HepG2 (cell line): ENCODE measurements at regions not wholly inside any gene's neighbourhood (a gene's known extent, or its start where the extent isn't known, plus 50 kb on each side); places are given as distances from the start of the nearest gene placed in this dataset.

ENCODE experiments used
- ATAC-seq: fragments of 200-7000 bp; cut with Tn5 transposase; 3 replicates; pipeline ENCODE4 v1.9.1; 2020; ENCODE audit warnings: mild to moderate bottlenecking, moderate library complexity
- BruUV-seq: library from RNA; stranded (reverse); fragments of 400-500 nt; replicated peaks from 2 replicates; lab custom pipeline; 2021; lab: Mats Ljungman, UMichigan
- CTCF ChIA-PET: fragments of 300-600 bp; formaldehyde crosslinking; extraction: SDS; loops from one replicate; lab custom pipeline; 2021; ENCODE audit warnings: low total read pairs, inconsistent platforms, low intra/inter-chr PET ratio; lab: Yijun Ruan, JAX
- POLR2A ChIA-PET: fragments of 350-600 bp; sonication (Branson Sonifier 250); formaldehyde crosslinking; loops from one replicate; lab custom pipeline; 2020; ENCODE audit warnings: antibody characterized with exemption, inconsistent platforms; lab: Yijun Ruan, JAX
- DNase-seq: peaks from one replicate; pipeline ENCODE4 v3.0.0-alpha.2; 2015; ENCODE audit warnings: low spot score
- FAIRE-seq: peaks from 3 replicates; lab custom pipeline; 2011; peaks lifted over from hg19 to GRCh38; lab: Jason Lieb, UNC
- H2AFZ ChIP-seq: one replicate; pipeline ENCODE4 v1.6.1; 2011; ENCODE audit warnings: low read length, inconsistent platforms
- H3K27ac ChIP-seq: fragments of 300-600 bp; 3 replicates; pipeline ENCODE4 v1.8.0; 2011; ENCODE audit warnings: mixed run types, mild to moderate bottlenecking, mixed read lengths, low read length, inconsistent platforms; ENCODE audit not compliant: insufficient read depth; ENCODE audit errors: extremely low read length
- H3K27me3 ChIP-seq, 2 experiments: fragments of 200-600 bp in 1 of 2; 2 replicates in 1 of 2; 3 replicates in 1 of 2; pipeline versions ENCODE4 v1.6.0 to v1.8.0; 2011; ENCODE audit warnings: low read length in 2 of 2, mild to moderate bottlenecking in 2 of 2, moderate library complexity in 2 of 2, inconsistent platforms in 1 of 2; ENCODE audit not compliant: insufficient read depth in 2 of 2, control insufficient read depth in 1 of 2
- H3K36me3 ChIP-seq, 2 experiments: fragments of 200-600 bp in 1 of 2; replicated peaks in 1 of 2; 2 replicates in 1 of 2; 3 replicates in 1 of 2; pipeline versions ENCODE4 v1.5.1 to v1.8.0; 2011; ENCODE audit warnings: low read length in 2 of 2, inconsistent platforms in 1 of 2; ENCODE audit not compliant: insufficient read depth in 2 of 2, control insufficient read depth in 1 of 2
- H3K4me1 ChIP-seq: 2 replicates; pipeline ENCODE4 v1.5.1; 2012; ENCODE audit warnings: low read length, inconsistent platforms; ENCODE audit not compliant: insufficient read depth
- H3K4me2 ChIP-seq: 2 replicates; pipeline ENCODE4 v1.6.0; 2011; ENCODE audit warnings: low read depth, low read length, inconsistent platforms
- H3K4me3 ChIP-seq, 3 experiments: fragments of 200-600 bp in 1 of 3; sonication (generic), shearing (Covaris generic) in 1 of 3; replicated peaks in 1 of 3; 2 replicates each; pipeline ENCODE4 v1.5.1; 2011 to 2016; ENCODE audit warnings: low read length in 3 of 3, inconsistent platforms in 2 of 3, low read depth in 2 of 3, mild to moderate bottlenecking in 2 of 3, control low read depth in 1 of 3, mixed read lengths in 1 of 3; ENCODE audit not compliant: insufficient read depth in 1 of 3
- H3K79me2 ChIP-seq: one replicate; pipeline ENCODE4 v1.6.1; 2011; ENCODE audit warnings: low read length, inconsistent platforms; ENCODE audit not compliant: insufficient read depth
- H3K9ac ChIP-seq: 2 replicates; pipeline ENCODE4 v1.6.0; 2011; ENCODE audit warnings: mild to moderate bottlenecking, low read depth, low read length, inconsistent platforms; ENCODE audit not compliant: insufficient read depth
- H3K9me3 ChIP-seq: 2 replicates; pipeline ENCODE4 v1.5.1; 2012; ENCODE audit warnings: mild to moderate bottlenecking, low read length
- H4K20me1 ChIP-seq: 2 replicates; pipeline ENCODE4 v1.6.0; 2011; ENCODE audit warnings: inconsistent platforms, mild to moderate bottlenecking, low read length, moderate library complexity; ENCODE audit not compliant: insufficient read depth
- ARID5B ChIP-seq: IDR thresholded peaks from 2 replicates; pipeline ENCODE4 v1.4.0; 2020; ENCODE audit warnings: mild to moderate bottlenecking, missing genetic modification reagents
- FOSL2 ChIP-seq: sonication (generic); formaldehyde crosslinking; IDR thresholded peaks from 2 replicates; pipeline ENCODE4 v1.4.0; 2020; ENCODE audit warnings: missing genetic modification reagents
- GATAD2A ChIP-seq: IDR thresholded peaks from 2 replicates; pipeline ENCODE4 v1.6.1; 2016
- GFI1 ChIP-seq: sonication (generic); formaldehyde crosslinking; IDR thresholded peaks from 2 replicates; pipeline ENCODE4 v1.5.0; 2020; ENCODE audit warnings: missing genetic modification reagents, mild to moderate bottlenecking, borderline replicate concordance
- HNF4A ChIP-seq: sonication (generic); formaldehyde crosslinking; IDR thresholded peaks from 2 replicates; pipeline ENCODE4 v1.4.0; 2020; ENCODE audit warnings: missing genetic modification reagents
- MNT ChIP-seq: fragments of 450-650 bp; IDR thresholded peaks from 2 replicates; pipeline ENCODE4 v1.6.1; 2016
- NFE2 ChIP-seq: sonication (generic); formaldehyde crosslinking; IDR thresholded peaks from 2 replicates; pipeline ENCODE4 v1.4.0; 2020; ENCODE audit warnings: missing genetic modification reagents
- NR2F1 ChIP-seq, 2 experiments: fragments of 450-650 bp in 1 of 2; formaldehyde crosslinking in 1 of 2; IDR thresholded peaks; 2 replicates each; pipeline versions ENCODE4 v1.5.0 to v1.6.1; 2016 to 2020; ENCODE audit warnings: mild to moderate bottlenecking in 1 of 2, missing compliant biosample characterization in 1 of 2, missing genetic modification reagents in 1 of 2, moderate library complexity in 1 of 2
- ZMYM4 ChIP-seq: sonication (generic); formaldehyde crosslinking; IDR thresholded peaks from 2 replicates; pipeline ENCODE4 v1.8.1; 2023; ENCODE audit warnings: mild to moderate bottlenecking, missing genetic modification reagents
- ZNF567 ChIP-seq: sonication (generic); formaldehyde crosslinking; IDR thresholded peaks from 2 replicates; pipeline ENCODE4 v1.8.1; 2023; ENCODE audit warnings: mild to moderate bottlenecking, missing genetic modification reagents, borderline replicate concordance
- ZSCAN12 ChIP-seq: sonication (generic); formaldehyde crosslinking; IDR thresholded peaks from 2 replicates; pipeline ENCODE4 v1.9.0; 2021; ENCODE audit warnings: mild to moderate bottlenecking, missing genetic modification reagents
- WGBS: methylation state at CpG from one replicate; pipeline ENCODE4 v1.1.6; 2017; ENCODE audit warnings: low lambda C conversion rate; 5-methylcytosine and 5-hydroxymethylcytosine counted together
- in situ Hi-C: cut with HindIII; loops from 2 replicates; pipeline ENCODE4 v1.10.0; 2017; ENCODE audit warnings: low pct_unique_long_range_greater_than_20kb; ENCODE audit not compliant: extremely low pct_ligation_motif_present
- intact Hi-C: fragments of 100-400 bp; cut with micrococcal nuclease; formaldehyde crosslinking; loops from one replicate; pipeline ENCODE4 v1.10.0; 2022; ENCODE audit not compliant: unreplicated experiment

- TF ChIP-seq GFI1 (CRISPR knock-in tag), result peak; percentile 81
- peak; percentile 59; the same call in 1 of the 2 replicates for TF ChIP-seq ZMYM4 (CRISPR knock-in tag)
- no peak for TF ChIP-seq NFE2 (CRISPR knock-in tag)
- no peak for TF ChIP-seq MNT
- peak; percentile 59 for TF ChIP-seq HNF4A (CRISPR knock-in tag)
- peak; percentile 36 to 71; a peak in 1 of 4 replicates for TF ChIP-seq NR2F1 (CRISPR knock-in tag; IDR thresholded peaks at IDR 0.05)
- TF ChIP-seq GATAD2A (CRISPR knock-in tag), result peak; percentile 66
- TF ChIP-seq FOSL2, result peak; percentile 79
- TF ChIP-seq ARID5B (CRISPR knock-in tag), result peak; percentile 47; the same call in 1 of the 2 replicates
Observed at GRCh38 chr13:73972545-73972944, 161.7 kb downstream of the KLF12 start (continued).

GRCh38 chr13:73971481-73971880 lies 162.7 kb downstream of the KLF12 start:
- H3K27ac ChIP-seq, result no peak overlapping the region
- no peak for DNase-seq
- no peak overlapping the region for H2AFZ ChIP-seq
- TF ChIP-seq ZSCAN12 (no peak), ZNF567 (CRISPR knock-in tag) (no peak)
- H3K4me1 ChIP-seq, result peaks cover 13% of the 10 kb centered on the region; the same call in 1 of the 2 replicates
- H3K9me3 ChIP-seq, result no peaks in the 10 kb centered on the region
- H3K4me3 ChIP-seq, result no peak overlapping the region
- 67% methylated on average over 2 of the region's 2 CpGs for WGBS
- H3K79me2 ChIP-seq, result no peaks in the 10 kb centered on the region
- no peak for FAIRE-seq
- BruUV-seq, result no TSS peak
- ChIA-PET POLR2A (no interaction called here), CTCF (no interaction called here)
- intact Hi-C loops (no loop called here), in situ Hi-C loops (no loop called here)
- no peak overlapping the region for H3K4me2 ChIP-seq
- H3K27me3 ChIP-seq, result no peaks in the 10 kb centered on the region
- H3K36me3 ChIP-seq, result no peaks in the 10 kb centered on the region
- no peaks in the 10 kb centered on the region for H4K20me1 ChIP-seq
- ATAC-seq, result no peak
- no peak overlapping the region for H3K9ac ChIP-seq
